ENCODE measurements at regions not wholly inside any gene's neighbourhood (a gene's known extent, or its start where the extent isn't known, plus 50 kb on each side); places are given as distances from the start of the nearest gene placed in this dataset.

- Histone ChIP-seq H4K20me1 (ENCODE audit: low read depth) (no peaks in the 10 kb centered on the region), H3K27ac (no peak overlapping the region), H3K79me2 (ENCODE audit: low read depth) (no peaks in the 10 kb centered on the region), H3K4me1 (no peaks in the 10 kb centered on the region), H3K4me2 (no peak overlapping the region), H3K9ac (no peak overlapping the region), H2AFZ (replicated peaks) (no peak overlapping the region), H3F3A (ENCODE audit: low read depth) (no peaks in the 10 kb centered on the region), H3K9me3 (ENCODE audit: low read depth) (no peaks in the 10 kb centered on the region), H3K36me3 (no peaks in the 10 kb centered on the region), H3K4me3 (no peak overlapping the region), H3K27me3 (no peaks in the 10 kb centered on the region)
- Mint-ChIP-seq H3K4me1 (no peaks in the 10 kb centered on the region), H3K27ac (no peak overlapping the region), H3K9me3 (no peaks in the 10 kb centered on the region), H3K27me3 (ENCODE audit: insufficient read depth, low read depth) (no peaks in the 10 kb centered on the region), H3K4me3 (no peak overlapping the region), H3K36me3 (no peaks in the 10 kb centered on the region)
- DNase-seq (ENCODE audit: low spot score): no peak
- TF ChIP-seq EZH2 (IDR thresholded peaks at IDR 0.05) (no peak), EZH2phosphoT487 (IDR thresholded peaks at IDR 0.05) (no peak), CTCF (IDR thresholded peaks at IDR 0.05) (no peak)
These were observed 320.9 kb upstream of the RPS23 start for GRCh38 chr5:82599030-82599429.

GRCh38 chr5:82597437-82597836, 319.3 kb upstream of the RPS23 start:
- no peak overlapping the region for H3K27ac ChIP-seq
- no peaks in the 10 kb centered on the region for H3K79me2 ChIP-seq (ENCODE audit: low read depth)
- H3K4me3 ChIP-seq: no peak overlapping the region
- H3K9ac ChIP-seq: no peak overlapping the region
- Mint-ChIP-seq H3K4me3 (no peak overlapping the region), H3K36me3 (no peaks in the 10 kb centered on the region), H3K27ac (no peak overlapping the region), H3K27me3 (ENCODE audit: insufficient read depth, low read depth) (no peaks in the 10 kb centered on the region), H3K9me3 (no peaks in the 10 kb centered on the region), H3K4me1 (peaks cover 2% of the 10 kb centered on the region)
- H3K27me3 ChIP-seq: no peaks in the 10 kb centered on the region
- H2AFZ ChIP-seq (replicated peaks): no peak overlapping the region
- H4K20me1 ChIP-seq (ENCODE audit: low read depth): no peaks in the 10 kb centered on the region
- no peaks in the 10 kb centered on the region for H3F3A ChIP-seq (ENCODE audit: low read depth)
- peak; percentile 58 for DNase-seq (ENCODE audit: low spot score)
- no peaks in the 10 kb centered on the region for H3K9me3 ChIP-seq (ENCODE audit: low read depth)
- H3K4me1 ChIP-seq: no peaks in the 10 kb centered on the region
- no peak overlapping the region for H3K4me2 ChIP-seq
- TF ChIP-seq CTCF (IDR thresholded peaks at IDR 0.05) (peak; percentile 61), EZH2 (IDR thresholded peaks at IDR 0.05) (no peak), EZH2phosphoT487 (IDR thresholded peaks at IDR 0.05) (no peak)
- H3K36me3 ChIP-seq: no peaks in the 10 kb centered on the region

GRCh38 chr5:82596451-82596850, 318.3 kb upstream of the RPS23 start:
- no peaks in the 10 kb centered on the region for H4K20me1 ChIP-seq (ENCODE audit: low read depth)
- H3K36me3 ChIP-seq: no peaks in the 10 kb centered on the region
- H3K79me2 ChIP-seq (ENCODE audit: low read depth): no peaks in the 10 kb centered on the region
- H3K9me3 ChIP-seq (ENCODE audit: low read depth): no peaks in the 10 kb centered on the region
- H3F3A ChIP-seq (ENCODE audit: low read depth): no peaks in the 10 kb centered on the region
- TF ChIP-seq CTCF (IDR thresholded peaks at IDR 0.05): no peak
- no peak for DNase-seq (ENCODE audit: low spot score)
- H3K4me3 ChIP-seq: no peak overlapping the region
- H3K27ac ChIP-seq: no peak overlapping the region
- Mint-ChIP-seq H3K9me3 (peaks cover 4% of the 10 kb centered on the region), H3K4me1 (peaks cover 5% of the 10 kb centered on the region), H3K27me3 (ENCODE audit: insufficient read depth, low read depth) (no peaks in the 10 kb centered on the region), H3K4me3 (no peak overlapping the region), H3K27ac (no peak overlapping the region), H3K36me3 (no peaks in the 10 kb centered on the region)
- no peak overlapping the region for H3K9ac ChIP-seq
- no peaks in the 10 kb centered on the region for H3K4me1 ChIP-seq
- no peak overlapping the region for H2AFZ ChIP-seq (replicated peaks)
- H3K4me2 ChIP-seq: no peak overlapping the region
- H3K27me3 ChIP-seq: no peaks in the 10 kb centered on the region

GRCh38 chr5:82595113-82595512, 317.0 kb upstream of the RPS23 start:
- Histone ChIP-seq H3F3A (ENCODE audit: low read depth) (no peaks in the 10 kb centered on the region), H3K4me1 (no peaks in the 10 kb centered on the region), H3K36me3 (no peaks in the 10 kb centered on the region), H3K4me2 (no peak overlapping the region), H3K79me2 (ENCODE audit: low read depth) (no peaks in the 10 kb centered on the region), H3K9ac (no peak overlapping the region), H3K9me3 (ENCODE audit: low read depth) (peaks cover 4% of the 10 kb centered on the region), H3K27ac (no peak overlapping the region), H3K27me3 (no peaks in the 10 kb centered on the region), H2AFZ (replicated peaks) (no peak overlapping the region), H4K20me1 (ENCODE audit: low read depth) (no peaks in the 10 kb centered on the region), H3K4me3 (no peak overlapping the region)
- no peaks in the 10 kb centered on the region for H3K27me3 Mint-ChIP-seq (ENCODE audit: insufficient read depth, low read depth)
- H3K36me3 Mint-ChIP-seq: no peaks in the 10 kb centered on the region
- peak; percentile 12 for DNase-seq (ENCODE audit: low spot score)
- H3K4me3 Mint-ChIP-seq: no peak overlapping the region
- no peak overlapping the region for H3K27ac Mint-ChIP-seq
- no peak for TF ChIP-seq EZH2 (IDR thresholded peaks at IDR 0.05)
- no peak for TF ChIP-seq EZH2phosphoT487 (IDR thresholded peaks at IDR 0.05)
- TF ChIP-seq CTCF (IDR thresholded peaks at IDR 0.05): no peak
- peaks cover 8% of the 10 kb centered on the region for H3K9me3 Mint-ChIP-seq
- peaks cover 7% of the 10 kb centered on the region for H3K4me1 Mint-ChIP-seq
